GM23248 (cell line): ENCODE measurements at regions not wholly inside any gene's neighbourhood (a gene's known extent, or its start where the extent isn't known, plus 50 kb on each side); places are given as distances from the start of the nearest gene placed in this dataset.

ENCODE experiments used
- EZH2 ChIP-seq: fragments of 200-600 bp; sonication (generic); IDR thresholded peaks from 2 replicates; pipeline ENCODE4 v1.6.1; 2018; ENCODE audit warnings: antibody characterized with exemption, mild to moderate bottlenecking; ENCODE audit not compliant: insufficient read depth, poor library complexity, severe bottlenecking
- EZH2phosphoT487 ChIP-seq: fragments of 200-600 bp; sonication (generic); IDR thresholded peaks from 2 replicates; pipeline ENCODE4 v1.6.1; 2018; ENCODE audit warnings: antibody characterized with exemption, moderate library complexity, mild to moderate bottlenecking, low read depth; ENCODE audit not compliant: insufficient read depth

GRCh38 chr5:92552206-92553160 lies 1028.5 kb downstream of the NR2F1-AS1 start:
- TF ChIP-seq EZH2phosphoT487 (peak; percentile 98), EZH2 (no peak)
